CD4-positive, alpha-beta T cell treated with Interleukin-17A for 1 hour (primary cell): ENCODE measurements at regions not wholly inside any gene's neighbourhood (a gene's known extent, or its start where the extent isn't known, plus 50 kb on each side); places are given as distances from the start of the nearest gene placed in this dataset.
"Not testable (repeated sequence)": the region's sequence is repeated elsewhere in the genome, so short reads cannot be mapped to it uniquely, and the experiment has no call there.

Experiments used
- DNase-seq: peaks from one replicate; pipeline ENCODE4 v3.0.0-alpha.2; 2020

- no peak for DNase-seq
These were observed 186.6 kb upstream of the ZNF608 start for GRCh38 chr5:124932791-124933600.

DNA sequence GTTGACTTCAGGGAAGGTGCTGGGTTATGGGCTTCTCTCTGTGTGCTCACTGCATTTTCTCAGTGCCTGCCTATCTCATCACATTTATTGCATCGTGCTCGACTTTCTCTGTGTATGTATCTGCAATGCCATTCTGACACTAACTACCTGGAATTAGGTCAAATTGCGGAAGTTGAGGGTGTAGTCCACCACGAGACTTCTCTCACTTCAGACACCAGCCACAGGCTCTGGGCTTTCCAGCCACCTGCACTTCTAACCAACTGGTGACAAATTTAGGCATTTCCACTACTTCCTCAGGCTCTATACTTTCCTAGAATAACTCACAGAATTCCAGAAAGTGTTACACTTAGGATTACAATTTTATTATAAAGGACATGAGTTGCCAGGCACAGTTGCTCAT lies 188.6 kb upstream of the ZNF608 start:
- DNase-seq: peak; percentile 7

- no peak for DNase-seq
These were observed 190.1 kb upstream of the ZNF608 start for GRCh38 chr5:124936626-124936933.

DNA sequence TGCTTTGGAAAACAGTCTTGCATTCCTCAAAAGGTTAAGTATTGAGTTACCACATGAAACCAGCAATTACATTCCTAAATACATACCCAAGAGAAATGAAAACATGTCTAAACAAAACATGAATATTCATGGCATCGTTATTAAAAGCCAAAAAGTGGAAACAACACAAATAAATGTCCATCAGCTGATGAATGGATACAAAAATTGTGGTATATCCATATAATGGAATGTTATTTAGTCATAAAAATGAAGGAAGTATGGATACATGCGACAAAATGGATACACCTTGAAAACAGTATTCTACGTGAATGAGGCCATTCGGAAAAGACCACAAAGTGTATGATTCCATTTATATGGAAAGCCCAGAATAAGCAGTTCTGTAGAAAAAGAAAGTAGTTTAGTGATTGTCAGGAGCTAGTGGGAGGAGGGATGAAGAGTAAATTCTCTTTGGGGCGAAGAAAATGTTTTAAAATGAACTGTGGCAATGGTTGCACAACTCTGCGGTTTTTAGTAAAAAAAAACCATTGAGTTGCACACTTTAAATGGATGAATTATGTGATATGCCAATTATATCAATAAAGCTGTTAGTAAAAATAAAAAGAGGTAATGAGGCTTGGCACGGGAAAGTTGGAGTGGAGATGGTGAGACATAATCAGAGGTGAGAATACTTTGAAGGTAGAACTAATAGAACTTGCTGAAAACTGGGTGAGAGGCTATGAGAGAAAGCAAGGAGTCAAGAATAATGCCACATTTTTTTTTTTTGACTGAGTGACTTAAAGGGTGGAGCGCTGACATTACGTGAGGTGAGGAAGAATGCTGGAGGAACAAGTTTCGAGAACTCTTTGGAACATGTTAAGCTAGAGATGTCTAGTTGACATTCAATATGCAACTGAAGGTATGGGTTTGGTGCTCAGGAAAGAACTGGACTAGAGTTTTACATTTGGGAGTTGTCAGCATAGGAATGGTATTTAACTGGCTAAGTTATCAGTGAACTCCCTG lies 194.9 kb upstream of the ZNF608 start:
- no peak for DNase-seq

DNA sequence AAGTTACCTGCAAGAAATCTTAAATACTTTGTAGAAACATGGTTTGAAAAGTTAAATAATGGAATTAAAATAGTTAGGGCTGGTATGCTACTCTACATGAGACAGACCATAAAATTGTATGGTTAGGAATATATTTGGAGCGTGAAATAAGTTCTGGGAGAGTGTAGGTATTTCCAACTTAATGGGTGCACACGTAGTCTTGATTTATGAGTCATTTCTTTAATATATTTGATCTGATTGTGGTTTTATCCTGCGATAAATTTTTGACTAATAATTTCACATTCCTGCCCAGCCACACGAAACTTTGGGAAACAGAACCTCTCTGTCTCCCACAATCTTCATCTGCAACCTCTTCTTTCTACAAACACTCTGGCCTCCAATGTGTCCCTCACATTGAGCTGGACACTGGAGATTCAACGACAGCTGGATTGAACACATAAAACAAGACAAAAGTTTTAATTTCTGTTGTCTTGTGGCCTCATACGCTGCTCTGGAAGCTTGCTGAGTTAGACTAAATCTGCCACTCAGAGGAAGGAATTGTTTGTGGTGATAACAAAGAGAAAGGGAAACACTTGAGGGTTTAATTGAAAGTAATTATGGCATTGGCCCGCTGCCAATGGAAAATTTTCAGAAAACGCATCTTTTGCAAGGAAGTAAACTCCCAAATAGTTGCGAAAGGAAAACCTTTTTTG lies 201.8 kb upstream of the ZNF608 start:
- DNase-seq: no peak

- DNase-seq: no peak
These were observed 202.4 kb upstream of the ZNF608 start for GRCh38 chr5:124948754-124949275.

GRCh38 chr5:124949862-124950261 lies 203.4 kb upstream of the ZNF608 start:
- no peak for DNase-seq

DNA sequence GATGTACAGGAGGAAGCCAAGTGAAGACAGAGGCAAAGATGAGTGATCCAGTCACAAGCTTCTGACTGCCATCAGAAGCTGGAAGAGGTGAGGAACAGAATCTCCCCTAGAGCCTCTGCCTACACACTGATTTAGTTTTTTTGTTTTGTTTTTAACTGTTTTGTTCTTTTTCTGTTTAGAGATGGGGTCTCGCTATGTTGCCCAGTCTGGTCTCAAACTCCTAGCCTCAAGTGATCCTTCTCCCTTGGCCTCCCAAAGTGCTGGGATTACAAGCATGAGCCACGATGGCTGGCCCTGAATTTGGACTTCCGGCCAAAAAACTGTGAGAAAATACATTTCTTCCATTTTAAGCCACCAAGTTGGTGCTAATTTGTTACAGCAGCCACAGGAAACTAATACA lies 204.7 kb upstream of the ZNF608 start:
- no peak for DNase-seq

DNA sequence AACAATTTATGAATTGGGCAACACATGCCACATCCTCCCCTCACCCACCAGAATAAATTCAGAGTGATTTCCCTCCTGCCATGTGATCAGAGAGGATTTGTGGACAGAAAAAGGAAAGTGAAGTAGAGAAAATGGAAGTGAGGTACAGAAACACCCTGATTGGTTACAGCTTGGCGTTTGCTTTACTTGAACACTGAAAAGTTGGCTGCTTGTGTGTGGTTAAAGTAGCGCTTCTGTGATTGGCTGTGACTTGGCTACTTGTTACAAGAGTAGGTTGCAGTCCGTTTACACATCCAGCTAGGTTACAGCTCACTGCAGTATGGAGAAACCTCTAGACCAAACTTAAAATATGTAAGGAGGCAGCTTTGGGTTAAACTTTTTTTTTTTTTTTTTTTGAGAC lies 205.2 kb upstream of the ZNF608 start:
- peak; percentile 8 for DNase-seq

DNA sequence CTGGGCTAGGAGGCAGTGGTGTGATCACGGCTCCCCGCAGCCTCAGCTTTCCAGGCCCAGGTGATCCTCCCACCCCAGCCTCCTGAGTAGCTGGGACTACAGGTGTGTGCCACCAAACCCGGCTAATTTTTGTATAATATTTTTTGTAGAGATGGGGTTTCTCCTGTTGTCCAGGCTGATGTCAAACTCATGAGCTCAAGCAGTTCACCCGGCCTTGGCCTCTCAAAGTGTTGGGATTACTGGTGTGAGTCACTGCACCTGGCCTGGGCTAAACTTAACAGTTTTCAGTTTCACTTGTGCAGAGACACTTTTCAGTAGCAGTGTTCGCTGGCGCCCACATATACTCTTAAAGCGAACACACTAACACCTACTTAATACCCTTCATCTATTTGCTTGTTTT lies 205.6 kb upstream of the ZNF608 start:
- DNase-seq: no peak

- DNase-seq: no peak
These were observed 206.1 kb upstream of the ZNF608 start for GRCh38 chr5:124952566-124952965.

DNA sequence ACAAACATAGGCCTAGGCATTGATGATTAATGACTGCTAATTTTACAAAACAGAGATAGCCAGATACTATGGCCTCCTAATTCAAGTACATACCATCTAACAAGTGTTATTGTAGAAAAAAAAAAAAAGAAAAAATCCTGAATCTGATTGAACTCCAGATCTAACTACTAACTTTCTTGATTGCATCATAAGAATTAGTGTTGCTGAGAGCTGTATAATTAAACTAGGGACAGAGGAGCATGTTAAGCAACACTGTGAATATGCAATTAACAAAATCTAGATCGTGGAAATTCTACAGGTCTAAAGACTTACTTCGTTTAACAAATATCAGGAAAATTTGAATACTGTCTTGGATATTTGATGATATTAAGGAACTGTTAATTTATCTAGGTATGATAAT lies 208.3 kb upstream of the ZNF608 start:
- no peak for DNase-seq

- no peak for DNase-seq
These were observed 210.1 kb upstream of the ZNF608 start for GRCh38 chr5:124956471-124957029.

- no peak for DNase-seq
These were observed 210.6 kb upstream of the ZNF608 start for GRCh38 chr5:124957063-124957462.

- DNase-seq: no peak
These were observed 213.8 kb upstream of the ZNF608 start for GRCh38 chr5:124960266-124960665.

- DNase-seq: no peak
These were observed 215.1 kb upstream of the ZNF608 start for GRCh38 chr5:124961521-124961920.

DNA sequence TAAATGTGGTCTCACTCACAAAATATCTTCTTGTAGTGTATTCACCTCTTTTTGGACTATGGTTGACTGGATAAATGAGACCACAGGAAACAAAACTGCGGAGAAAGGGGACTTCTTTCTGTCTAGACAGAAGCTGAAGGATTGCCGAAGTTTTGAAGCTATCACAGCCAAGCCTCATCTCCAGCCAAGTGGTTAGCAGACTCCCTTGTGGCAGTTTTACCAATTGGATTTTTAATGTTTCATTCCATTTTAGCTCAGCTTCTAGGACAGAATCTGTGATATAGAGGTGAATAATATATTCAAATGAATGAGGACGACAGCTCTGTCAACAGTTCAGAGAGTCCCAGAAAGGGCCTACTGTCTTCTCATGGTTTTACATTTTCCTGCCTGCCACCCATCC lies 215.7 kb upstream of the ZNF608 start:
- DNase-seq: no peak

DNA sequence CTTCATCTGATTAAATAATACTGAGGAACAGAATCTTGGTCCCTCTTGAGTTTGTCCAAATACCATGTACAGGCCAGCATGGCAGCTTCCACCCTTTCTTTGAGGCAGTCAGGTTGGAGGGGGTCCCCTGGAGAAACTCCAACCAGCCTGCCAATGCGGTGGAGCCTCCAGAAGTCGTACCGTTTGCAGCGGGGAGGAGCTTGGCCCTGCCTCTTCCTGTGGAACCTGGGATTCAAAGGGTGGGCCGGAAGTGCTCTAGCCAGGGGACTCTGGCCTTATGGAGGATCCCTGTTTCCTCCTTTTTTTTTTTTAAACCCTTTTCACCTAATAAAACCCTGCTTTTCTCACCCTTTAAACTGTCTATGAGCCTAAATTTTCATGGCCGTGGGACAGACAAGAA lies 216.3 kb upstream of the ZNF608 start:
- no peak for DNase-seq

GRCh38 chr5:124963236-124963919 lies 216.9 kb upstream of the ZNF608 start:
- no peak for DNase-seq

GRCh38 chr5:124966741-124967140 lies 220.3 kb upstream of the ZNF608 start:
- not testable (repeated sequence) for DNase-seq

- DNase-seq: not testable (repeated sequence)
These were observed 223.9 kb upstream of the ZNF608 start for GRCh38 chr5:124970381-124970780.

DNA sequence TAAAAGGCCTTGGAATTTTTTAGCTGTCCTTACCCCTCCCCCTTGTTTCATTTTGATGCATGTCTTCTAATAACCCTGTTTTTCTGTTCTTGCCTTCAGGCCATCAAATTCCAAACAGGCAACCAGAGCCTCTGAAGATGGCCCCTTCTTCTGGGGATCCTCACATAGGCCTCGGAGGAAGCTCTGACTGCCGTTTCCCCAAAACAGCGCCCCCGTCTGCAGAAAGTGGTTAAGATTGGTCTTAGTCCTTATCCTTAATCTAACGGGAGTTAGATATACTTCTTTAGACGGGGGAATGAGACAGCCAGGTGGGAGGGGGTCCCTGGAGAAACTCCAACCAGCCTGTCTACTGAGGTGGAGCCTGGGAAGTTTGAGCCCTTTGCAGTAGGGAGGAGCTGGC lies 226.3 kb upstream of the ZNF608 start:
- DNase-seq: no peak
